ENCODE measurements at regions not wholly inside any gene's neighbourhood (a gene's known extent, or its start where the extent isn't known, plus 50 kb on each side); places are given as distances from the start of the nearest gene placed in this dataset.
"Not testable (repeated sequence)": the region's sequence is repeated elsewhere in the genome, so short reads cannot be mapped to it uniquely, and the experiment has no call there.

DNA sequence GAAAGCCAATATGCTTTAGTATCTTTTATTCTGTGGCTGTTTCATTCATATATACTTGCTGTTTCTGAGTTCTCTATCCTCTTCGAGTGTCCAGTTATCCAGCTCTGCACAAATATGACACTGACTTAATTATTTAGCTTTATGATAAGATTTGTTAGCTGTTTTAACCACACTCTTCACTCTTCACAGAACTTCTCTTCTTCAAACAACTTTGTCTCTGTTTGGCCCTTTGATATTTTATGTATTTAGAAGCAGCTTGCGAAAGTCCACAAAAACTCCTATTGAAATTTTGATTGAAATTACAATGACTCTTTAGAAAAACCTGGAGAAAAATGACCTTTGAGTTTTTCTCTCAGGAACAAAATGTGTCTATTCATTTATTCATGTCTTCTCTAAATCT lies 407.0 kb downstream of the CPS1 start:
- H3K4me1 Mint-ChIP-seq: no peaks in the 10 kb centered on the region
- H3K9me3 Mint-ChIP-seq: no peaks in the 10 kb centered on the region
- H3K4me3 Mint-ChIP-seq: no peak overlapping the region
- H3K36me3 Mint-ChIP-seq: no peaks in the 10 kb centered on the region
- H3K27me3 Mint-ChIP-seq: no peaks in the 10 kb centered on the region
- H3K27ac Mint-ChIP-seq: no peak overlapping the region

DNA sequence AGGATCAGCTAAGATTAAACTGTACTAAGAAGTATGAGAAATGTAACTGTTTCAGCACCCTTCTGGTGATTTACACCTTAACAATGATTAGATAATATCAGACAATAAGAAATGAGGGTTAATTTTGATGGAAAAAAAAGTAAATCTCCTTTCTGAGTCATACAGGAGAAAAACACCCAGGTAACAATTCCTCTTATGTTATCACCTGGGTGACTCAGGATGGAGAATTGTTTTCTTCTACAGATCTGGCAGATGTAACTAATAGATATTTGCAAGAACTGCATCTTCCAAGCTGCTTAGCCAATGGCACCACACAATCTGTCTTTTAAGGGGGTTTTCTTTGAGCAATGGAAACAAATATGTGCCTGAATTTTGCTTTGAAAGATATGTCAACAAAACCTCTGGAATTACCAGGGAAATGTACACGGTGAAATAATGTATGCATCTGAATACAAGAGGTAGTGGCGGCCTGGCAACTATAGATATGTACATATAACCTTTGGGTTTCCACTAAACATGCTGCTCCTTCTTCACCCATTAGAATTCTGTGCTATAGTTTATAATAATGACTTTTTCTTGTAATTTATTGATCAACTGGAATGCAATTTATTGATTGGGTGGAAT lies 407.9 kb downstream of the CPS1 start:
- no peak overlapping the region for H3K27ac Mint-ChIP-seq
- no peaks in the 10 kb centered on the region for H3K36me3 Mint-ChIP-seq
- H3K4me3 Mint-ChIP-seq: no peak overlapping the region
- H3K27me3 Mint-ChIP-seq: no peaks in the 10 kb centered on the region
- H3K4me1 Mint-ChIP-seq: no peaks in the 10 kb centered on the region
- no peaks in the 10 kb centered on the region for H3K9me3 Mint-ChIP-seq

DNA sequence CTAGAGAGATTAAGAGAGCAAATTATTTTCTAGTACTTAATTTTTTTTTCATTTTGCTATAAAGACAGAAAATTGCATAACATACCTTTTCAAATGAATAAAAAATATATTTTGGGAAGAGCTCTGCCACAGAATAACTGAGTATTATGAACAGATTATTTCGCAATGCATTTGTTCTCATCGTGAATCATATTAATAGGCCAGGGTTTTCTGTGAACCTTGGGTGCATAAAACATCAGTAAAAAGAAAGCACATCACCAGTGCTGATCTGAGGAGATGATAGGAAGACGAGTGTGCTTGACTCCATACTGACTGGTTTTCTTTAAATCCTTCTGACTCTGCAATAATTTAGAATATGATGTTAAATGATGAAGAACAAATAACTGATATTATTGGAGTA lies 409.1 kb downstream of the CPS1 start:
- Mint-ChIP-seq H3K27me3 (no peaks in the 10 kb centered on the region), H3K4me1 (no peaks in the 10 kb centered on the region), H3K36me3 (no peaks in the 10 kb centered on the region), H3K9me3 (no peaks in the 10 kb centered on the region), H3K4me3 (no peak overlapping the region), H3K27ac (no peak overlapping the region)

DNA sequence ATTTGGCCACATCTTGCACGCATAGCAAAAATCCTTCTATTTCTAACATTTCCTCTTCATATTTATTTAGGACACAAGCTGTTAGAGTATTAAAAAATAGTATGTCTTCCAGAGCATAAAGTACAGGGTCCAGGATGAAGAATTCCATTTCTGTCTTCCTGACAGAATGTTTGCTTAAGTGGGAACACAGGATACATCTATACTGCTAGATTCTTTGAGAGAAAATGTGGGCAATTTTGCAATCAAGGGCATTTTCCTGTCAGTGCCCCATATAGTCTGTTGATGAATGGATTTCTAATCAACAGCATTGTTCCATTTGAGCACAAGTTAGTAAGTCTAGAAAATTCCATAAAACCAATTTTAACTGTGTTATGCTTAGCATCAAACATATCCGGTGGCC lies 409.9 kb downstream of the CPS1 start:
- Mint-ChIP-seq H3K27me3 (no peaks in the 10 kb centered on the region), H3K9me3 (no peaks in the 10 kb centered on the region), H3K4me1 (no peaks in the 10 kb centered on the region), H3K36me3 (no peaks in the 10 kb centered on the region), H3K4me3 (no peak overlapping the region), H3K27ac (no peak overlapping the region)

DNA sequence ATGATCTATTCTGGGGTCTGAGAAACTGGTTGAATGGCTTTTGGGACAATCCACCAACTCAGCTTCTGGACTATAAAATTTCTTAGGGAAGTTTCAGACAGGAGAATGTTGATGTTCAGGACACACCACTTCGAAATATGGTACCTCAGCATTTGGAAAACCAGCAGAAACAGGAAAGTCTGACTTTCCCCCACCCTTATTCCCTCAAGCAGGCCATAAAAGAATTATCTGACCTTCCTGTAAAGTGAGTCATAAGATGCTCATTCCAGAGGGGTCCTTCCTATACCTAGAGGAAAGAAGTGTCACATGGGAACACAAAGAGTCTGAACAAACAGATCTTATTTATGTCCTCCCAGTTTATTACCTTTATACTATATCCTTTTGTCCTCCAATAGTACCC lies 415.0 kb downstream of the CPS1 start:
- Mint-ChIP-seq H3K27me3 (no peaks in the 10 kb centered on the region), H3K4me3 (no peak overlapping the region), H3K4me1 (no peaks in the 10 kb centered on the region), H3K9me3 (no peaks in the 10 kb centered on the region), H3K27ac (no peak overlapping the region), H3K36me3 (no peaks in the 10 kb centered on the region)

DNA sequence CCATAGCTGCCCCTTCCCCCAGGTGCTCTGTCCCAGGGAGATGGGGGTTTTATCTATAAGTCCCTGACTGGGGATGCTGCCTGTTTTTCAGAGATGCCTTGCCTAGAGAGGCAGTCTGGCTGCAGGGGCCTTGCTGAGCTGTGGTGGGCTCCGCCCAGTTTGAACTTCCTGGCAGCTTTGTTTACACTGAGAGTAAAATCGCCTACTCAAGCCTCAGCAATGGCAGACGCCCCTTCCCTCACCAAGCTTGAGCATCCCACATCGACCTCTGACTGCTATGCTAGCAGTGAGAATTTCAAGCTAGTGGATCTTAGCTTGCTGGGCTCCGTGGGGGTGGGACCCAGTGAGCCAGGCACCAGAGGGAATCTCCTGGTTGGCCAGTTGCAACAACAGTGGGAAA lies 430.4 kb downstream of the CPS1 start:
- not testable (repeated sequence) for H3K27me3 Mint-ChIP-seq, H3K4me1 Mint-ChIP-seq, H3K4me3 Mint-ChIP-seq, H3K36me3 Mint-ChIP-seq, H3K27ac Mint-ChIP-seq
- H3K9me3 Mint-ChIP-seq: peaks cover 0 to 13% (median 3%) of the 10 kb centered on the region in 3 donors

DNA sequence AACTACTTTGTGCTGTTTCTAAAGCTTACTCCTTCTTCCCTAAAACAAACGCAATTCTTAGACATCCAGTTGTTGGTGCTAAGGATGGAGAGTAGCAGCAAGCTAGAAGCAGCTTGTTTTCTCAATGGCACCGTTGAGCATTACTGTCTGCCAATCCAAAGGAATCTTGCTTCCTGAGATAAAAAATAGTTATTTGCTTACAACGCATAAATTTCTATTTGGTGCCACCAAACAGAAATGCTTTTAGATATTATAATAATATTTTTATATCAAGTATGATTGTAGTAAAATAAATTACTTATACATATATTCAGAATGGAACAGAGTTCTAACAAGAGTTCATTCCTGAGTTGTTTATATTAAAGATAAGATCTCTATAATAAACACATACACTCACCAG lies 434.7 kb downstream of the CPS1 start:
- Mint-ChIP-seq H3K4me1 (no peaks in the 10 kb centered on the region), H3K27ac (no peak overlapping the region), H3K27me3 (no peaks in the 10 kb centered on the region)

DNA sequence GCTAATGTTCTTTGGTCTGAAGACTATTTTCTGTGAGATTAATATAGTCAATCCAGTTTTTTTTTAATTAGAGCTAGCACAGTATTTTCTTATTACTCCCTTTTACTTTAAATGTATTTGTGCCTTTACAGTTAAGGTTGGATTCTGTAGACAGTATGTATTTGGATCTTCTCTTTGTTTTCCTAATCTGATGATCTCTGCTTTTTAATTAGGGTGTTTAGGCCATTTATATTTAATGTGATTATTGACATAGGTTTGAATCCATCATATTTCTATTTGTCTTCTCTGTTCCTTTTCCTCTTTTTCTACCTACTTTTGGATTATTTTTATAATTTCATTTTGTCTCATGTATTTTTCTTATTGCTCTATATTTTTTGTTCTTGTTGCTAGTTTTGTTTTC lies 437.7 kb downstream of the CPS1 start:
- Mint-ChIP-seq H3K36me3 (no peaks in the 10 kb centered on the region), H3K27ac (no peak overlapping the region), H3K9me3 (peaks cover 2 to 9% (median 6%) of the 10 kb centered on the region in 3 donors), H3K4me1 (no peaks in the 10 kb centered on the region), H3K4me3 (no peak overlapping the region), H3K27me3 (no peaks in the 10 kb centered on the region)

More for the DNA sequence above, 434.7 kb downstream of the CPS1 start:
- H3K36me3 Mint-ChIP-seq: no peaks in the 10 kb centered on the region
- no peak overlapping the region for H3K4me3 Mint-ChIP-seq
- H3K9me3 Mint-ChIP-seq: peaks cover 0 to 16% (median 4%) of the 10 kb centered on the region in 3 donors

DNA sequence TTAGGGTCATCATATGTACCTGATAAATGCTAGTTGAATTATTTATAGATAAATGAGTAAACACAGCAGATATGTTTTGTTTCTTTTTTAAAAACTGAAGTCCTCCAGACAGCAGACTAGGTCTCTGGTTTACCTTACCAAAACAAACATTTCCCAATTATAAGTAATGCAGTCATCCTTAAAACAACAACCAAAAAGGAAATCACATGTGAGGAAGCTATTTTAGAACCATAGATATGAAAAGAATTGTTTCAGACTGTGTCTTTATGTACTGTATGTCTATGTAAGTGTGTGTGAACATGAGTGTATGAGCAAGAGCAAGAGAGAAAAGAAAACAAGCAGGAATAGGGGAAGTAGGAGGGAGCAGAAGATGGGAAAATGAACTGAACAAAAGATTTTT lies 441.0 kb downstream of the CPS1 start:
- Mint-ChIP-seq H3K36me3 (no peaks in the 10 kb centered on the region), H3K27me3 (no peaks in the 10 kb centered on the region), H3K4me1 (no peaks in the 10 kb centered on the region), H3K4me3 (no peak overlapping the region), H3K27ac (no peak overlapping the region), H3K9me3 (peaks cover 2 to 10% (median 8%) of the 10 kb centered on the region in 3 donors)

DNA sequence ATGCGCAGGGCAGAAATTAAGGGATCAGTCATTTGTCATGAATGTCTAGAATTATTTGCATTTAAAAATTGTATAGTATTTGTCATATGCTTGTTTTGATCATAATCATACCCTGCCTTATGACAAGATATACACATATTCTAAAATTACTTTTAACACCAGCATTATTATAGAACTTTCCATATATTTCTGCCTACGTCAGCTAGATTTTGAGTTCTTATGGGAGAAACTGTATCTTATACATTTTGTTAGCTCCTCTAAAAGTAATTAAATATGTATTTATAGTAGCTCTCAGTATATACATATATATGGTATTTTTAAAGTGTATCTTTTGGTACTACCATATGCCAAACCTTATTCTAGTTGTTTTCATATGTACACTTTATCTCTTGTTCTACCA lies 441.9 kb downstream of the CPS1 start:
- Mint-ChIP-seq H3K27ac (no peak overlapping the region), H3K4me3 (no peak overlapping the region), H3K27me3 (no peaks in the 10 kb centered on the region), H3K4me1 (no peaks in the 10 kb centered on the region), H3K36me3 (no peaks in the 10 kb centered on the region), H3K9me3 (peaks cover 2 to 10% (median 8%) of the 10 kb centered on the region in 3 donors)

DNA sequence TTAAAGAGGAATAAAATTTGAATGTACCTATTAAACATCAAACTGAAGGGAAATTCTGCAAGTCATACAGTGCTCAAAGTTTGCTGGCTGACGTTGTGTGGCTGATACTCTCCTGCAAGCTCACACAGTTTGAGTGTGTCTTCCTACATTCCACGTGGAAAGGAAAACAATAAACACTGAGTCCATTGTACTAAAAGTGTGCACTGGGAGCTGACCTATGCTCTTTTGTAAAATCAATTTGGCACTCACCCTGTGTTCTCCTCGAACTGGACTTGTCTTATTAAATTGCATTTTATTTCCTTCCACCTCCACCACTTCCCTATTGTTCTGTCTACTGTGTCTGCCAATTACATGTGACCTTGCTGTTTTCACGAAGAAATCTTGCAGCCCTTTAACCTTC lies 458.0 kb downstream of the CPS1 start:
- H3K27ac Mint-ChIP-seq: no peak overlapping the region
- H3K4me1 Mint-ChIP-seq: no peaks in the 10 kb centered on the region
- H3K36me3 Mint-ChIP-seq: no peaks in the 10 kb centered on the region
- peaks cover 0 to 3% (median 0%) of the 10 kb centered on the region in 3 donors for H3K9me3 Mint-ChIP-seq
- H3K4me3 Mint-ChIP-seq: no peak overlapping the region
- H3K27me3 Mint-ChIP-seq: no peaks in the 10 kb centered on the region

DNA sequence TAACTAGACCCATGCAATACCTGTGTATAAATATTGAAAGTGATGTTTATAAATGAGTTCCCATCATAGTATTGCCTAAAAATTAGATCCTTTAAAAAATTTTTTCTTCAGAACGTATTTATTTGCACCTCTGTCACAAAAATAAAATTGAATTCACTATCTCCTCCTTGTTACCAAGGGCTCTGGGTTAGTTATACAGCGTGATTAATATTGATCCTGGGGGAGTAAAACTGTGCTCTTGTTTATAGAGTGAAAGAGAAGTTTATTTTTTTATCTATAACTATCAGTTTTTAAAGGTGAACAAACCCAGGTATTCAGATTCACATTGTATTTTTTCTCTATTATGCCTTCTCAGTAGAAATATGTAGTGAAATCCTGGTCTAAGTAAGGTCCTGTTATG lies 458.5 kb downstream of the CPS1 start:
- no peaks in the 10 kb centered on the region for H3K4me1 Mint-ChIP-seq
- peaks cover 0 to 3% (median 0%) of the 10 kb centered on the region in 3 donors for H3K9me3 Mint-ChIP-seq
- no peaks in the 10 kb centered on the region for H3K27me3 Mint-ChIP-seq
- H3K27ac Mint-ChIP-seq: no peak overlapping the region
- H3K36me3 Mint-ChIP-seq: no peaks in the 10 kb centered on the region
- H3K4me3 Mint-ChIP-seq: no peak overlapping the region

DNA sequence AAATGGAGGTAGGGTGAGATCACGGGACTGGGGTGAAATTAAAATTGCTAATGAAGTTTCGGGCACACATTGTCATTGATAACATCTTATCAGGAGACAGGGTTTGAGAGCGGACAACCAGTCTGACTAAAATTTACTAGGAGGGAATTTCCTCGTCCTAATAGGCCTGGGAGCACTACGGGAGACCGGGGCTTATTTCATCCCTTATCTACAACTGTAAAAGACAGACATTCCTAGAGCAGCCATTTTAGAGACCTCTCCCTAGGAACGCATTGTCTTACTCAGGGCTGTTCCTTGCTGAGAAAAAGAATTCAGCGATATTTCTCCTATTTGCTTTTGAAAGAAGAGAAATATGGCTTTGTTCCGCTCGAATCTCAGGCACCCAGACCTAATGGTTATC lies 468.7 kb downstream of the CPS1 start:
- not testable (repeated sequence) for H3K4me3 Mint-ChIP-seq, H3K27ac Mint-ChIP-seq, H3K36me3 Mint-ChIP-seq, H3K27me3 Mint-ChIP-seq, H3K4me1 Mint-ChIP-seq
- peaks cover 9 to 21% (median 15%) of the 10 kb centered on the region in 3 donors for H3K9me3 Mint-ChIP-seq

DNA sequence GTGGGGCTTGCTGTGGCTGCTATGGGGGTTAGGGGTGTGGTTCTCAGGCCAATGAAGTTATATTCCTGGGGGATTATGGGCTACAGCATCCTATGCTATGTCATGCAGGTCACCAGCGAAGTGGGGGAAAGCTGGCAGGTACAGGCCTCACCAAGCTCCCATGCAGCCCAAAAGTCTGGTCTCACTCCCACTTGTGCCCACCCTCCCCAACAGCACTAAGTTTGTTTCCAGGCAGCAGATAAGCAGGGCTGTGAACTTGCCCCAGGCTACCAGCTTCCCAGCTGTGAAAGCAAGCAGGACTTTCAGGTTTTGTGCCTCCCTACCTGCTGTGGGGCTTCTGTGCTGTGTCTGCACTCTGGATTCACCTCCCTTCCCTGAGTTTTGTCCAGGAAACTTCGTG lies 469.7 kb downstream of the CPS1 start:
- Mint-ChIP-seq H3K27me3 (no peaks in the 10 kb centered on the region), H3K27ac (no peak overlapping the region), H3K9me3 (peaks cover 9 to 21% (median 10%) of the 10 kb centered on the region in 3 donors), H3K4me3 (no peak overlapping the region), H3K4me1 (no peaks in the 10 kb centered on the region), H3K36me3 (no peaks in the 10 kb centered on the region)

DNA sequence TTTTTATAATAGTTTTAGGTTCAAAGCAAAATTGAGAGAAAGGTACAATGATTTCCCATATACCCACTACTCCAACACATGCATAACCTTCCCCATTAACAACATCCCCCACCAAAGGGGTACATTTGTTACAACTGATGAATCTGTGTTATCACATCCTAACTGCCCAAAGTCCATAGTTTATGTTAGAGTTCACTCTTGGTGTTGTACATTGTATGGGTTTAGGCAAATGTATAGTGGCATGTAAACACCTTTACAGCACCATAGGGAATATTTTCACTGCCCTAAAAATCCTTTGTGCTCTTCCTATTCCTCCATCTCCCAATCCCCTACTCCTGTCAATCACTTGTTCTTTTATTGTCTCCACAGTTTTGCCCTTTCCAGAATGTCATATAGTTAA lies 471.6 kb downstream of the CPS1 start:
- Mint-ChIP-seq H3K4me1 (no peaks in the 10 kb centered on the region), H3K9me3 (peaks cover 4 to 17% (median 9%) of the 10 kb centered on the region in 3 donors), H3K36me3 (no peaks in the 10 kb centered on the region), H3K27me3 (no peaks in the 10 kb centered on the region), H3K27ac (no peak overlapping the region), H3K4me3 (no peak overlapping the region)

DNA sequence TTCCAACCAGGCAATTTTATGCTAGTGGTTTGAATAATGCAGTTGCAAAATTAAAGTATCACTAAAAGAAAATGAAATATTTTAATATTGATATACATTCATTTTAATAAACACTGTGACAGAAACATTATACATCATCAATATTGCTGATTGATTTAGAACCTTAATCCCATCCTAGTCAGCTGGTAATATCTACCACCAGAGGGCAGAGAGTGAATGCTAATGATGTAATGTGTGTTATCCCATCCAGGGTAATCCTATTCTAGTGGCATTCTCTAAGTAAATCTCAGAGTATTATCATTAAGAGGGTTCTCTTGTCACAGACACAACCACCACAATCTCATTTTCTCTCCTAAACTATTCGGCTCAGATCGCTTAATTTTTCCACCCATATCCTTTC lies 477.4 kb downstream of the CPS1 start:
- Mint-ChIP-seq H3K27ac (no peak overlapping the region), H3K27me3 (no peaks in the 10 kb centered on the region), H3K36me3 (no peaks in the 10 kb centered on the region), H3K4me1 (no peaks in the 10 kb centered on the region), H3K9me3 (no peaks in the 10 kb centered on the region), H3K4me3 (no peak overlapping the region)
